ENCODE measurements at regions not wholly inside any gene's neighbourhood (a gene's known extent, or its start where the extent isn't known, plus 50 kb on each side); places are given as distances from the start of the nearest gene placed in this dataset.

DNA sequence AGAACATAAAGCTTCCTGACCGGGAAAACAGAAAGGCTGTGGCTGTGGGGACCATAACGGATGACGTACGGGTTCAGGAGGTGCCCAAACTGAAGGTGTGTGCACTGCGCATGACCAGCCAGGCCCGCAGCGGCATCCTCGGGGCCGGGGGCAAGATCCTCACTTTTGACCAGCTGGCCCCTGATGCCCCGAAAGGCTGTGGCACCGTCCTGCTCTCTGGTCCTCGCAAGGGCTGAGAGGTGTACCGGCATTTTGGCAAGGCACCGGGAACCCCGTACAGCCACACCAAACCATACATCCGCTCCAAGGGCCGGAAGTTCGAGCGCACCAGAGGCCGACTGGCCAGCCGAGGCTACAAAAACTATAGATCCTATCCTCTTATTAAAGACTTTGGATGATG, 179.3 kb downstream of the PTN start:
- TF ChIP-seq CTCF (IDR thresholded peaks at IDR 0.05) (no peak), POLR2A (IDR thresholded peaks at IDR 0.05) (no peak), POLR2AphosphoS5 (IDR thresholded peaks at IDR 0.05; ENCODE audit: insufficient read depth in 1 of 2, low read depth in 1 of 2) (no peak)
